ENCODE measurements at regions not wholly inside any gene's neighbourhood (a gene's known extent, or its start where the extent isn't known, plus 50 kb on each side); places are given as distances from the start of the nearest gene placed in this dataset.
"Not testable (repeated sequence)": the region's sequence is repeated elsewhere in the genome, so short reads cannot be mapped to it uniquely, and the experiment has no call there.

DNA sequence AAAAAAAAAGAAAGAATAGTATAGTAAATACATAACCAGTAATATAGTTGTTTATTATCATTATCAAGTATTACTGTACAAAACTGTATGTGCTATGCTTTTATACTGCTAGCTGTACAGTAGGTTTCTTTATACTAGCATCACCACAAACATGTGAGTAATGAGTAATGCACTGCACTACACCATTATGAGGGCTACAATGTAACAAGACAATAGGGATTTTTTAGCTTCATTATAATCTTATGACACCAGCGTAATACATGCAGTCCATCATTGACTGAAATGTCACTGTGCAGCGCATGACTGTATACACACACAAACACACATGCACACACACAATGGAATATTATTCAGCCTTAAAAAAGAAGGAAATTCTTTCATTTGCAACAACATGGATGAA is 111.5 kb upstream of the ZBED5 start:
- ChIA-PET CTCF (no interaction called here), POLR2A (no interaction called here), RAD21 (ENCODE audit: low non-redundant PET in 1 of 2, low total read pairs in 2 of 2, uncharacterized antibody in 2 of 2, unreplicated experiment in 2 of 2) (no interaction called here)
- Histone ChIP-seq H3K9me3 (ENCODE audit: control insufficient read depth in 1 of 2, insufficient read depth in 1 of 2, low read depth in 1 of 2, low read length in 2 of 2) (no peaks in the 10 kb centered on the region), H2AFZ (ENCODE audit: low read depth, low read length, poor library complexity, severe bottlenecking) (no peak overlapping the region), H3K79me2 (ENCODE audit: insufficient read depth, low read length) (no peaks in the 10 kb centered on the region), H3K9me2 (ENCODE audit: insufficient read depth) (no peaks in the 10 kb centered on the region), H3K4me2 (ENCODE audit: low read length) (no peak overlapping the region), H3K27ac (ENCODE audit: low read depth, low read length) (no peak overlapping the region), H3K4me1 (ENCODE audit: control insufficient read depth in 1 of 2, insufficient read depth in 2 of 2, low read length in 2 of 2) (no peaks in the 10 kb centered on the region), H3K9ac (ENCODE audit: low read length) (no peak overlapping the region), H3K27me3 (ENCODE audit: insufficient read depth, low read length) (no peaks in the 10 kb centered on the region), H3K4me3 (replicated peaks in 1 of 2; ENCODE audit: low read depth in 1 of 2, low read length in 2 of 2) (no peak overlapping the region), H3K36me3 (ENCODE audit: control insufficient read depth in 1 of 2, insufficient read depth in 2 of 2, low read length in 2 of 2) (no peaks in the 10 kb centered on the region), H4K20me1 (ENCODE audit: insufficient read depth) (no peaks in the 10 kb centered on the region)
- TF ChIP-seq CTCF (IDR thresholded peaks at IDR 0.05 in 2 of 3, conservative IDR thresholded peaks at IDR 0.05 in 1 of 3; ENCODE audit: borderline replicate concordance in 1 of 3, insufficient read depth in 1 of 3, low read depth in 2 of 3, low read length in 2 of 3) (no peak), ZFX (IDR thresholded peaks at IDR 0.05) (no peak), EGR1 (IDR thresholded peaks at IDR 0.05; ENCODE audit: low read depth) (no peak), SP1 (IDR thresholded peaks at IDR 0.05; ENCODE audit: low read depth) (no peak), ELF1 (IDR thresholded peaks at IDR 0.05; ENCODE audit: borderline replicate concordance, low read depth) (no peak), JUND (IDR thresholded peaks at IDR 0.05) (no peak), ZNF274 (IDR thresholded peaks at IDR 0.05; ENCODE audit: low read depth, low read length) (no peak), POLR2AphosphoS5 (IDR thresholded peaks at IDR 0.05; ENCODE audit: low read depth, low read length) (no peak), TCF7L2 (IDR thresholded peaks at IDR 0.05; ENCODE audit: borderline replicate concordance, extremely low read depth, insufficient read depth, insufficient read length) (no peak), RAD21 (IDR thresholded peaks at IDR 0.05; ENCODE audit: low read depth) (no peak)
- TF ChIP-seq, protein P1, sequence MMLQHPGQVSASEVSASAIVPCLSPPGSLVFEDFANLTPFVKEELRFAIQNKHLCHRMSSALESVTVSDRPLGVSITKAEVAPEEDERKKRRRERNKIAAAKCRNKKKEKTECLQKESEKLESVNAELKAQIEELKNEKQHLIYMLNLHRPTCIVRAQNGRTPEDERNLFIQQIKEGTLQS (IDR thresholded peaks at IDR 0.05), result no peak
- TF ChIP-seq, protein P2, sequence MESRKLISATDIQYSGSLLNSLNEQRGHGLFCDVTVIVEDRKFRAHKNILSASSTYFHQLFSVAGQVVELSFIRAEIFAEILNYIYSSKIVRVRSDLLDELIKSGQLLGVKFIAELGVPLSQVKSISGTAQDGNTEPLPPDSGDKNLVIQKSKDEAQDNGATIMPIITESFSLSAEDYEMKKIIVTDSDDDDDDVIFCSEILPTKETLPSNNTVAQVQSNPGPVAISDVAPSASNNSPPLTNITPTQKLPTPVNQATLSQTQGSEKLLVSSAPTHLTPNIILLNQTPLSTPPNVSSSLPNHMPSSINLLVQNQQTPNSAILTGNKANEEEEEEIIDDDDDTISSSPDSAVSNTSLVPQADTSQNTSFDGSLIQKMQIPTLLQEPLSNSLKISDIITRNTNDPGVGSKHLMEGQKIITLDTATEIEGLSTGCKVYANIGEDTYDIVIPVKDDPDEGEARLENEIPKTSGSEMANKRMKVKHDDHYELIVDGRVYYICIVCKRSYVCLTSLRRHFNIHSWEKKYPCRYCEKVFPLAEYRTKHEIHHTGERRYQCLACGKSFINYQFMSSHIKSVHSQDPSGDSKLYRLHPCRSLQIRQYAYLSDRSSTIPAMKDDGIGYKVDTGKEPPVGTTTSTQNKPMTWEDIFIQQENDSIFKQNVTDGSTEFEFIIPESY (IDR thresholded peaks at IDR 0.05; ENCODE audit: extremely low read depth, insufficient replicate concordance, low read length), result no peak
- TF ChIP-seq, protein P3, sequence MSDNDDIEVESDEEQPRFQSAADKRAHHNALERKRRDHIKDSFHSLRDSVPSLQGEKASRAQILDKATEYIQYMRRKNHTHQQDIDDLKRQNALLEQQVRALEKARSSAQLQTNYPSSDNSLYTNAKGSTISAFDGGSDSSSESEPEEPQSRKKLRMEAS (IDR thresholded peaks at IDR 0.05), result no peak
- no TSS peak for BruUV-seq (replicated peaks)
- intact Hi-C loops (cut with micrococcal nuclease), result no loop called here
- no peak for ATAC-seq
- no peak for DNase-seq (ENCODE audit: low read depth, low spot score)

DNA sequence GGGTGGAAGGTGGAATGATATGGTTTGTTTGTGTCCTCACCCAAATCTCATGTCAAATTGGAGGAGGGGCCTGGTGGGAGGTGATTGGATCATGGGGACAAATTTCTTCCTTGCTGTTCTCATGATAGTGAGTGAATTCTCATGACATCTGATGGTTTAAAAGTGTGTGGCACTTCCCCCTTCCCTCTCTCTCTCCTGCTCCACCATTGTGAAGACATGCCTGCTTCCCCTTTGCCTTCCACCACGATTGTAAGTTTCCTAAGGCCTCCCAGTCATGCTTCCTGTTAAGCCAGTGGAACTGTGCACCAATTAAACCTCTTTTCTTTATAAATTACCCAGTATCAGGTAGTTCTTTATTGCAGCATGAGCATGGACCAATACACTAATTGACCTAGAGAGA is 99.0 kb upstream of the ZBED5 start:
- H3K27me3 ChIP-seq (ENCODE audit: insufficient read depth, low read length); H3K9me2 ChIP-seq (ENCODE audit: insufficient read depth); BruUV-seq (replicated peaks); H3K27ac ChIP-seq (ENCODE audit: low read depth, low read length); H3K9me3 ChIP-seq (ENCODE audit: control insufficient read depth in 1 of 2, insufficient read depth in 1 of 2, low read depth in 1 of 2, low read length in 2 of 2); ATAC-seq; H3K79me2 ChIP-seq (ENCODE audit: insufficient read depth, low read length); CTCF ChIA-PET; intact Hi-C loops (cut with micrococcal nuclease); H3K36me3 ChIP-seq (ENCODE audit: control insufficient read depth in 1 of 2, insufficient read depth in 2 of 2, low read length in 2 of 2); H4K20me1 ChIP-seq (ENCODE audit: insufficient read depth); H3K9ac ChIP-seq (ENCODE audit: low read length); H3K4me2 ChIP-seq (ENCODE audit: low read length); H2AFZ ChIP-seq (ENCODE audit: low read depth, low read length, poor library complexity, severe bottlenecking); POLR2A ChIA-PET; RAD21 ChIA-PET (ENCODE audit: low non-redundant PET in 1 of 2, low total read pairs in 2 of 2, uncharacterized antibody in 2 of 2, unreplicated experiment in 2 of 2); DNase-seq (ENCODE audit: low read depth, low spot score); H3K4me3 ChIP-seq (replicated peaks in 1 of 2; ENCODE audit: low read depth in 1 of 2, low read length in 2 of 2); H3K4me1 ChIP-seq (ENCODE audit: control insufficient read depth in 1 of 2, insufficient read depth in 2 of 2, low read length in 2 of 2): not testable (repeated sequence)

All from HCT116 (cell line).